Endothelial cell (in vitro differentiated cells): ENCODE measurements at regions not wholly inside any gene's neighbourhood (a gene's known extent, or its start where the extent isn't known, plus 50 kb on each side); places are given as distances from the start of the nearest gene placed in this dataset.

Source experiments
- DNase-seq: peaks from one replicate; pipeline ENCODE4 v3.0.0; 2021; ENCODE audit warnings: low spot score
- H3K27ac Mint-ChIP-seq: one replicate; pipeline ENCODE4 v1.8.0; 2021; ENCODE audit warnings: mixed read lengths, inconsistent platforms; ENCODE audit not compliant: unreplicated experiment
- H3K27me3 Mint-ChIP-seq: one replicate; pipeline ENCODE4 v1.8.0; 2021; ENCODE audit warnings: mild to moderate bottlenecking, moderate library complexity, mixed read lengths, inconsistent platforms; ENCODE audit not compliant: unreplicated experiment
- H3K36me3 Mint-ChIP-seq: one replicate; pipeline ENCODE4 v1.8.0; 2021; ENCODE audit warnings: mild to moderate bottlenecking, low read depth, mixed read lengths, inconsistent platforms; ENCODE audit not compliant: unreplicated experiment
- H3K4me1 Mint-ChIP-seq: one replicate; pipeline ENCODE4 v1.8.0; 2021; ENCODE audit warnings: mild to moderate bottlenecking, mixed read lengths, inconsistent platforms; ENCODE audit not compliant: unreplicated experiment
- H3K4me3 Mint-ChIP-seq: one replicate; pipeline ENCODE4 v1.8.0; 2021; ENCODE audit warnings: mild to moderate bottlenecking, mixed read lengths, inconsistent platforms; ENCODE audit not compliant: unreplicated experiment
- H3K9me3 Mint-ChIP-seq: one replicate; pipeline ENCODE4 v1.8.0; 2021; ENCODE audit warnings: mixed read lengths, inconsistent platforms; ENCODE audit not compliant: unreplicated experiment
- TF ChIP-seq, protein P1 (sequence below): fragments of 200-600 bp; sonication (generic); IDR thresholded peaks from one replicate; pipeline ENCODE4 v1.5.0; 2021; ENCODE audit warnings: antibody characterized with exemption; ENCODE audit not compliant: unreplicated experiment

GRCh38 chr5:110338341-110339083 is 388.0 kb downstream of the TMEM232 start:
- TF ChIP-seq, protein P1, sequence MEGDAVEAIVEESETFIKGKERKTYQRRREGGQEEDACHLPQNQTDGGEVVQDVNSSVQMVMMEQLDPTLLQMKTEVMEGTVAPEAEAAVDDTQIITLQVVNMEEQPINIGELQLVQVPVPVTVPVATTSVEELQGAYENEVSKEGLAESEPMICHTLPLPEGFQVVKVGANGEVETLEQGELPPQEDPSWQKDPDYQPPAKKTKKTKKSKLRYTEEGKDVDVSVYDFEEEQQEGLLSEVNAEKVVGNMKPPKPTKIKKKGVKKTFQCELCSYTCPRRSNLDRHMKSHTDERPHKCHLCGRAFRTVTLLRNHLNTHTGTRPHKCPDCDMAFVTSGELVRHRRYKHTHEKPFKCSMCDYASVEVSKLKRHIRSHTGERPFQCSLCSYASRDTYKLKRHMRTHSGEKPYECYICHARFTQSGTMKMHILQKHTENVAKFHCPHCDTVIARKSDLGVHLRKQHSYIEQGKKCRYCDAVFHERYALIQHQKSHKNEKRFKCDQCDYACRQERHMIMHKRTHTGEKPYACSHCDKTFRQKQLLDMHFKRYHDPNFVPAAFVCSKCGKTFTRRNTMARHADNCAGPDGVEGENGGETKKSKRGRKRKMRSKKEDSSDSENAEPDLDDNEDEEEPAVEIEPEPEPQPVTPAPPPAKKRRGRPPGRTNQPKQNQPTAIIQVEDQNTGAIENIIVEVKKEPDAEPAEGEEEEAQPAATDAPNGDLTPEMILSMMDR: no peak
- no peaks in the 10 kb centered on the region for H3K36me3 Mint-ChIP-seq
- no peak for DNase-seq
- H3K4me1 Mint-ChIP-seq: no peaks in the 10 kb centered on the region
- H3K9me3 Mint-ChIP-seq: no peaks in the 10 kb centered on the region
- no peak overlapping the region for H3K27ac Mint-ChIP-seq
- H3K27me3 Mint-ChIP-seq: no peaks in the 10 kb centered on the region
- H3K4me3 Mint-ChIP-seq: no peak overlapping the region

GRCh38 chr5:110339399-110339798 is 387.1 kb downstream of the TMEM232 start:
- H3K27ac Mint-ChIP-seq: no peak overlapping the region
- H3K9me3 Mint-ChIP-seq: no peaks in the 10 kb centered on the region
- H3K36me3 Mint-ChIP-seq: no peaks in the 10 kb centered on the region
- DNase-seq: no peak
- no peaks in the 10 kb centered on the region for H3K27me3 Mint-ChIP-seq
- H3K4me3 Mint-ChIP-seq: no peak overlapping the region
- TF ChIP-seq, protein P1: no peak
- H3K4me1 Mint-ChIP-seq: no peaks in the 10 kb centered on the region

GRCh38 chr5:110341836-110342235 is 384.6 kb downstream of the TMEM232 start:
- no peaks in the 10 kb centered on the region for H3K9me3 Mint-ChIP-seq
- no peak overlapping the region for H3K27ac Mint-ChIP-seq
- DNase-seq: no peak
- no peaks in the 10 kb centered on the region for H3K27me3 Mint-ChIP-seq
- H3K4me1 Mint-ChIP-seq: no peaks in the 10 kb centered on the region
- TF ChIP-seq, protein P1: no peak
- no peaks in the 10 kb centered on the region for H3K36me3 Mint-ChIP-seq
- H3K4me3 Mint-ChIP-seq: no peak overlapping the region

DNA sequence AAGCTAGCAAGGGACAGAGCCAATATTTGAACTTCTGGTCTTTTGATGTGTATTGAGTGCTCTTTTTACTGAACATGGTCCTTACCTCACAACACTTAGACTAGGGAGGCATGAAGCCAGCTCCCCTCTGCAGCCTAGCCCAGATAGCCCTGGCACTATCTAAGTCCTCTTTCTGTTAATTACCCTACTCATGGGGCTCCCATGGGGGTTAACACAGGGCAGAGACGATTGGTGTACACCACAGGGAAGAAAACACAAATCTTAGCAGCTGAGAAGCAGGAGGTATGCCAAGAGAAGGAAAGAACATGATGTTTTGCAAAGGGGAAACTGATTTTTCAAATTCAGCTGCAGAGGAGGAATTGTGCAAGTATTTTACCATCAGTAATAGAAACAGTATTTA is 383.8 kb downstream of the TMEM232 start:
- Mint-ChIP-seq H3K36me3 (no peaks in the 10 kb centered on the region), H3K4me3 (no peak overlapping the region), H3K27me3 (no peaks in the 10 kb centered on the region), H3K27ac (no peak overlapping the region), H3K9me3 (no peaks in the 10 kb centered on the region), H3K4me1 (no peaks in the 10 kb centered on the region)
- no peak for DNase-seq
- TF ChIP-seq, protein P1: no peak

- TF ChIP-seq, protein P1: no peak
- no peaks in the 10 kb centered on the region for H3K36me3 Mint-ChIP-seq
- H3K9me3 Mint-ChIP-seq: no peaks in the 10 kb centered on the region
- no peaks in the 10 kb centered on the region for H3K27me3 Mint-ChIP-seq
- H3K4me1 Mint-ChIP-seq: no peaks in the 10 kb centered on the region
- H3K27ac Mint-ChIP-seq: no peak overlapping the region
- no peak for DNase-seq
- no peak overlapping the region for H3K4me3 Mint-ChIP-seq
Observed at GRCh38 chr5:110343616-110344015, 382.9 kb downstream of the TMEM232 start.
